ENCODE measurements at regions not wholly inside any gene's neighbourhood (a gene's known extent, or its start where the extent isn't known, plus 50 kb on each side); places are given as distances from the start of the nearest gene placed in this dataset.
"Not testable (repeated sequence)": the region's sequence is repeated elsewhere in the genome, so short reads cannot be mapped to it uniquely, and the experiment has no call there.

GRCh38 chr6:137717074-137718073 lies 149.7 kb upstream of the TNFAIP3 start:
- peak; percentile 75 for DNase-seq

- not testable (repeated sequence) for DNase-seq
Observed at GRCh38 chr6:137718903-137719302, 148.2 kb upstream of the TNFAIP3 start.

DNA sequence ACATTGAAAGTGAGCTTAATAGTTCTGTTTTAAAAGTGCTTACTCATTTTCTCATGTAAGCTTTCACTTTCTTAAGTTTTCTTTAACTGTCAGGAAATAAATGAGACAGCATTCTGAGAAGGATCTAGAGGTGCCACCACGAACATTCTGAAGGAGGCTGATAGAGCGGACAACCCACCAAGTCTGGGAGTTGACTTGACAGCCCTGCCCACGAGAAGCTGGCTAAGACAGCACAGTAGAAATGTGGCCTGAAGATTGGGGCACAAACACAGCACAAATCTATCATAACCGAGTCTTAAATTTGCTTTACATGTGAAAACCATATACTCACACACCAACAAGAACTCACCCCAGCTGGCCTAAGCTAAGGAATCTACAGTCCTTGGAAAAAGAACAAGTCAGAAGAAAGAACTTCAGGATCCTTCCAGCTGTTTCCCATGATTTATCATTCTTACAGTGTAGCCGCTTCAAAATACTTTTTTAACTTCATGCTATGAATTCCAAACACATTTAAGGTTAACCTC lies 144.2 kb upstream of the TNFAIP3 start:
- no peak for DNase-seq

- DNase-seq = no peak
Observed at GRCh38 chr6:137723273-137724017, 143.6 kb upstream of the TNFAIP3 start.

- DNase-seq = no peak
Observed at GRCh38 chr6:137724018-137724403, 143.0 kb upstream of the TNFAIP3 start.

GRCh38 chr6:137724495-137725211 lies 142.4 kb upstream of the TNFAIP3 start:
- no peak for DNase-seq

- no peak for DNase-seq
Observed at GRCh38 chr6:137725949-137726348, 141.1 kb upstream of the TNFAIP3 start.

GRCh38 chr6:137726582-137726981 lies 140.5 kb upstream of the TNFAIP3 start:
- DNase-seq = no peak

DNA sequence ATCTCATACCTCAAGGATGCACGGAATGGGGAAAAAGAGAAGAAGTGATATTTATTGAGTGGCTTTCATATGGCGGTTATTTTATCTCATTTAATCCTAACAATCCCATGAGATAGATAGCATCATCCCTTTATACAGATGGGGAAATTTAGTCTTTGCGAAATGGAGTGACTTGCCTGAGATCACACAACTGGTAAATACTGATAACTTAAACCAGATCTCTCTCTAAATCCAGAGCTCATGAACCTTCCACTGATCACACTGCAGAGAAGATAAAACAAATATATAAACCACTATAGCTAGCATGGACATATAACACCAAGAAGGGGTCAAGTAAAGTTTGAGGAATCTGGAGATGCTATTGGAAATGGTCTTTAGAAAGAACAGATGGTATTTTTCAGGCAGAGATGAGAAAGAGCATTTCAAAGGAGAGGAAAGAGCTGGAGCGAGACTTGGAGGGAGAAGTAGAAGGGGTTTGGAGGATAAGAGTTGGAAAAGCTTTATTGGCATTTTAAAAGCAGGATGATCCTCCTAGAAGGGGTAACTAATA lies 139.8 kb upstream of the TNFAIP3 start:
- DNase-seq = no peak

- no peak for DNase-seq
Observed at GRCh38 chr6:137728386-137729349, 138.4 kb upstream of the TNFAIP3 start.

GRCh38 chr6:137729866-137730629 lies 137.0 kb upstream of the TNFAIP3 start:
- no peak for DNase-seq

GRCh38 chr6:137731600-137731959 lies 135.5 kb upstream of the TNFAIP3 start:
- no peak for DNase-seq

GRCh38 chr6:137731960-137732616 lies 135.0 kb upstream of the TNFAIP3 start:
- no peak for DNase-seq

DNA sequence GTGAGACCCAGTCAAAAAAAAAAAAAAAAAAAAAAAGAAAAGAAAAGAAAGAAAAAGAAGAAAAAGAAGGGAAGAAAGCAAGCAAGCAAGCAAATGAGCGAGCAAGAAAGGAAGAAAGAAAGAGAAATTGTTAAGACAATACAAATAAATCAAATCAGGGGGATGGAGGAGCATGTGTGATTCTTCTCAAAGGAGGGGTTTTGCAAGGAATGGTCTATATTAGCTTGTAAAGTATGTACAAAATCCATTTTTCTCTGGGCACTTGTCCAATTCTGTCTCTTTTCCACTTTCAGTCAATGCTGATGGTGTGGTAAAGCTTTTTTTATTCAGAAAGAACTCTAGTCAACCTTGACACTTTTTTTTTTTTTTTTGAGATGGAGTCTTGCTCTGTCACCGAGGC lies 133.7 kb upstream of the TNFAIP3 start:
- no peak for DNase-seq

DNA sequence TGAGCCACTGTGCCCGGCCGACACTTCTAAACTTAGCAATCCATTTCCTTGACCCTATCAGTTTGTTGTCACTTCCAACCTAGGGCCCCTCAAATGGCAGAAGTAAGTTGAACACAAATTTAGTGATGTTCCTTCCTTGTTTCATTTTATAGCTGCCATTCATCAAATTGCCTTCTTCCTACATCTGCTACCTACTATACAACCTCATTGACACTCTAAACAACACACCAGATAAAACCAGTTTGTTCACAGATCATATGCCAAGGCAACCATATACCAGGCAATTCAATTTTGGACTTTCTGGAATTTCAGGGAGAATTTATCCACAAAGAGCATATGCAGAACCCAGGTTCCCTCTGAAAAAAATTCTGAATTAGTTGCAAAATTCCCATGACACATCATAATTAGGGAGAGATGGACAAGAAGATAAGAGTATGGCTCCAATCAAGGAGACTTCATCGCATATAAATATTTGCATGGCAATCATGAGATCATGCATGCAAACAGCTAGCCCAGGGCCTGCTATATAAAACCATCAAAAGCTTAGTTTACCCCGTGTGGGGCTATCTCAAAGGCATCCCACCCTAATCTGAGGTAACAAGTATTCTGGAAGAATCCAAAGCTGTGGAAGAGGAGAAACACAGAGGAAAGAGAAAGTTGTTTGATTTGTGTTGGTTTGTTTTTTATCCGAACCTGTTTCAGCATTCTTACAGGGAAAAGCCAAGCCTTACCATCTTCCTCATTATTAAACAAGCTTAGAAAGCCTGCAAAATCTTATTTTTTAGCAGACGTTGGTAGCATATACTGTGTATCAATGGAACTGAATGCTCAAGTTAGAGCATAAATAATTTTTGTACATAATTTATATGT lies 132.8 kb upstream of the TNFAIP3 start:
- no peak for DNase-seq

DNA sequence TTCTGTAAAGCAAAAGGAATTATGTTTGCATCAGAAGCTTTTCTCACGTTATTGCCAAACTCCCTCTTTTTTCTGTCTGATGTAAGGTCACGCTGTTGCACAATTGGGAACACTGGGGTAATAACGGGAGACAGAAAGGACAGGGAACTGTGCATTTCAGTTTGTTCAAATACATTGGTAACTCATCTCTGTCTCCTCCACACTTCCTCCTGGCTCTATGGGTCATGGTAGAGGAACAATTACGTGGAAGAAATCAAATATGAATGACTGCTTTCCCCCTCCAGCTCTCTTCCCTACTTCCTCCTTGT lies 132.2 kb upstream of the TNFAIP3 start:
- DNase-seq = no peak

GRCh38 chr6:137736048-137736818 lies 130.8 kb upstream of the TNFAIP3 start:
- peak; percentile 39 for DNase-seq

- DNase-seq = no peak
Observed at GRCh38 chr6:137736911-137737310, 130.1 kb upstream of the TNFAIP3 start.
